ENCODE measurements at regions not wholly inside any gene's neighbourhood (a gene's known extent, or its start where the extent isn't known, plus 50 kb on each side); places are given as distances from the start of the nearest gene placed in this dataset.
"Not testable (repeated sequence)": the region's sequence is repeated elsewhere in the genome, so short reads cannot be mapped to it uniquely, and the experiment has no call there.

DNA sequence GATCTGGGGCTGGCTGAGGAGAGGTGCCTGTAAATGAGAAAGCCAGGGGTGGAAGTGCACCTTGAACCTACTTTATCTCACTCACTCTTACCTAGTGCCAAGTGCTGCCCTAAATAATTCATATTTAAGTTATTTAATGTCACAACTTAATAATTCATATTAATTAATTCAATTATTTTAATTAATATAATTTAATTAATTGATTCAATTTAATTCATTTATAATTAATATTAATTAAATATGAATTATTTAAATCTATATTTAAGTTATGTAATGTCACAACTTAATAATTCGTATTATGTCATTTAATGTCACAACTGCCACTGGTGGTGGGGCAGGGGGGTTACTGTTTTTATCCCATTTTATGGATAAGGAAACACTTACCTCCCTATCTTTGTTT, 361.6 kb upstream of the RUNX1 start:
- no peak for FAIRE-seq

DNA sequence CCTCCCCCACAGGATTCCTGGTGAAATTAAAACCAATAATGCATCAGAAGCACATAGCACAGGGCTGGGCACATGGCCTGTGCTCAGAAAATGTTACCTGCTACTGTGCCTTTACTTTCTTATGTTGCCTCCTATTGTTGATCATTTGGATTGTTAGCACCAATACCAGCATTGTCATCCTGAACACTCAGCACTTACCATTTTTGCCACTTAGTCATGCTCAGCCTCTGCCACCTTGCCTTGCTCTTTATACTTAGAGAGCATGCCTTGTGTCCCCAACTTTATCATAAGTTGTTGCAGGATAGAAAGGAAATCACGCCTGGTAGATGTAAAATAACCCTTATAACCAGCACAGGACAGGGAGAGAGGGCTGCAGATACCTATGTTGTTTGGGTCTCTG, 361.0 kb upstream of the RUNX1 start:
- no peak for FAIRE-seq

DNA sequence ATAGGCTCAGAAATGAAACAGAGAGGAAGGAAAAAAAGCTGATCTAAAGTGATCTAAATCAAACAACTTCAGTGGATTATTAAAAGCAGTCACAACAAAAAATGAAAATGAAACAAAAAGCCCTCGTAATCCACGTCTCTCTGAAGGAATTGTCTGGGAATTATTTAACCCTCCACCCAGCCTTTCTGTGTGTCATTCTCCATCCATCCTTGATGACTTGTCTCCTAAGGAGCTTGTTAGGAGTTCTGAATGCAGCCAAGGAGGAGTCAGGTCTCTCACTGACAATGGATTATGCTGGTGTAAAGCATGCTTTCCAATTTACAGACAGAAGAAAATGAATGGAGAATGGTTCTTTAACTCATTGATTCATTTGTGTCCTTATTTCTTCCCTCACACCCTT, 359.3 kb upstream of the RUNX1 start:
- FAIRE-seq: no peak

DNA sequence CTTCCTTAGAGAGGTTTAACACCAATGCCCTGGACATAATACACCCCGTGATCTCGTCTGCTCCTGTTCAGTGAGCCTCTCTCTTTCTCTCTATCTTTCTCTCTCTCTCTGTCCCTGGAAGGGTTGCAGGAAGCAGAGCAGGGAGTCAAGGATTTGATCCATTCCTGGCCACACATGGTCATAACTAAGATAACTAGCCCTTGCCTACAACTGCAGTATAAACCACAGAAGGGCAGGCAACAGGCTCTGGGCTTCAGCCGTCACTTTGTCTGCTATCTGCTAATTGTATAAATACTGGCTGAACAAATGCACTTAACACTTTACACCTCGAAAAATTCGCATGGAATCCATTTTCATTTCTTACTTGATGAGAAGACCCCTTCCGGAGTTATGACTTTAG, 357.5 kb upstream of the RUNX1 start:
- no peak for FAIRE-seq

DNA sequence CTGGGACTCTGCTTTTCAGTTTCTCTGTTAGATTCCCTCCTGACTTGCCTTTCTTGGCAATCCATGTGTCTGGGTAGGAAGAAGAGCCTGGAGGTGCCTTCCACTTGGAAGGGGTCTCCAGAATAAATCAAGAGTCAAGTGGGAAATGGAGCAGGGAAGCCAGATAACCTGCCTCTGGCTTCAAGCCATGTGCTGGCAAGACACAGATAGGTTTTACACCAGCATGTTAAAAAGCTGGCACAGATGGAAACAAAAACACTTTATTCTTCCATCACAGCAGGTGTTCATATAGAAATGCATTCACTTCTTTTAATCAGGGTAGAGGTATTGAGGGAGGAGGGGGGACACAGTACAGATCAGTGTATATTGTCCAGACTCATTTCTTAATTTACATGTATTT, 356.9 kb upstream of the RUNX1 start:
- no peak for FAIRE-seq

DNA sequence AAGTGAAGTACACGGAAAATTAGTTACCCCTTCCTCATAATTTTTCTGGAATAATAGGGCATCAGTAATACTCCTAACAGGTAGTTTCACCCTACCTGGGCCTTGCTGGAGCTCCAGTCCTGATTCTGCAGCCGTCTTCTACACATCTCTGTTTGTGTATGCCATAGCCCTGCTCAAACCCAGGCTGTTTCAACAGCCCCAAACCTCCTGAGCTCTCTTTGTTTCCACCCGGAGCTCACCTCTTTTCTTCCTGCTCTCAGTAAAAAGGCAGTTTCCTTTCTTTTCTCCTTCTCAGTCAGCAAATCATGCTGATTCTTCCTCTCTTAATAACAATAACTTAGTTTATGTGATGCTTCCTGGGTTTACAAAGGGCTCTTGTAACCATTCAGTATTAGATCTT, 355.1 kb upstream of the RUNX1 start:
- FAIRE-seq: no peak

DNA sequence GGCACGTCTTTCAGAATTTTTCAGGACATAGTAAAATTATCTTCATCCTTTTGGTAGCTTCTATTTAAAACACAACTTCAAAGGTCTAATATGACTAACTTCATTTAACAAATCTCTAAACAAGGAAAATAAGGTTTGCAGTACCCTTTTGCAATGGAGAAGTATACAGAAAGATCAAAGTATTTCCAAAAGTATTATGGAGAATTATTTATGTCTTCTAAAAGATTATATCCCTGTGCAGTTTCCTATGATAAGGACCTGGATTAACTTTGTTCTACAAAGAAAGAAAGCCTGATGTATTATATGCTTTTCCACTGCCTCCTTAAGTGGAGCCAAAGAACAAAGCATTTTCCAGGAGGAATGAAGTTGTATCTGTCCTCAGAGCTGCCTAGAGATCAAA, 353.0 kb upstream of the RUNX1 start:
- no peak for FAIRE-seq

DNA sequence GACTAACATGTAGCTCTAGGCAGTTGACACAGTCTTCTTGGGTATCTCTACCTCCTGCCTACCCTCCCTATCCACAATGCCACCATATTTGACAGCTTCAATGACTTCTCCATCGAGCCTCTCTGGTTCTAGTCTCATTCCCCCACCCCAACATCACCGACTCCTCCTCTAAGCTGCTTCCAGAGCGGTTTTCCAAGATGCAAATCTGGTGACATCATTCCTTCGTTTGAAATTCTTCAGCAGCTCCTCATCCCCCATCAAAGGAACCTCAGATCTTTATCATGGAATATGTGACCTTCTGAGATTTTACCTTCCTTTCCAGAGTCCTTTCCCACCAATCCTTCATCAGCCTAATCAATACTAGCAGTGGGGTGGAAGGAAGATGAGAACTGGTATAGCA, 352.4 kb upstream of the RUNX1 start:
- FAIRE-seq: no peak

DNA sequence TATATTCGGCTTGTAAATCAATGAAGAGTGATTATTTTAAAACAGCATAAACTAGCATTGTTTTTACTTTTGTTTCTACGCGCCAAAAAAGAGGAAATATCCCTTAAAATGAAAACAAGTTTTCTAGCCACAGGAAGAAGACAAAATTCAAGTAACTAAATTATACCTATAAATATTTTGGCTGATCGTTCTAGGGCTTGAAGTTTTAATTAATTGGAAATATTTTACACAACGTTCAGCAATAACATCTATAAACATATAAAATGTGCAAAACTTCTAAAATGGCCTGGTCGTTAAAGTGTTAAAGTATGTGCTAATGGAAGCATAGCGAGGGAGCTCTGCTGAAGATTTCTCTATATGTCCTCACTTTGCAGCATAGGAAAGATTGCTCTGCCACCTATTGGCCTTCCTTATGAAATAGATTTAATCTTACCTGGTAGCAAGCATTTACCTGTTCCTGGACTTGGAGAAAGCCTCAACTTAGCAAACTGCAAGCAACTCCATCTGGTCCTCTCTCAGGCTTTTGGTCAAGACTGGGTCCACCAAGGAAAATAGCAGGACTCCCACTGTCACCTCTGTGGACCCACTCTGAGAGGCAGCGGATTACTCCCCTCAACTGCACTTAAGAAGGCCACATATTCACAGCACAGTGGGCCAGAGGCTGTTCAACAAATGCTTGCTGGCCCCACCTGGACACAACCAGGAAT, 351.3 kb upstream of the RUNX1 start:
- FAIRE-seq: no peak

DNA sequence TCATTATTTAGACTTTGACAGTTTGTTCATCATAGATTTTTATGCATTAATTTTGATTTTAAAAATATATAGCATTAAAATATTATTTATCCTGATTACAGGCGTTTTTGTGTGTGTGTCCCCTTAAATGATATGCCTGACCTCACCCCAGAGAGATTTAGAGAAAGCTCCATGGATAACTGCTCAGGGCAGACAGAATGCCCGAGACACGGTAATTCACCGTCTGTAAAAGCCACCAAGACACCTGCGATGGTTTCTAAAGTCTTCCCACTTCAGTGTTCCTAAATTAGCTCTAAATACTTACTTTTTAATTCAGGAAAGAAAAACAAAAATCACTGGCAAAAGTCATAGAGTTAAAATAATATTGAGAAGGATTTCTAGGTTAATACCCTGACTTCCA, 350.6 kb upstream of the RUNX1 start:
- no peak for FAIRE-seq

DNA sequence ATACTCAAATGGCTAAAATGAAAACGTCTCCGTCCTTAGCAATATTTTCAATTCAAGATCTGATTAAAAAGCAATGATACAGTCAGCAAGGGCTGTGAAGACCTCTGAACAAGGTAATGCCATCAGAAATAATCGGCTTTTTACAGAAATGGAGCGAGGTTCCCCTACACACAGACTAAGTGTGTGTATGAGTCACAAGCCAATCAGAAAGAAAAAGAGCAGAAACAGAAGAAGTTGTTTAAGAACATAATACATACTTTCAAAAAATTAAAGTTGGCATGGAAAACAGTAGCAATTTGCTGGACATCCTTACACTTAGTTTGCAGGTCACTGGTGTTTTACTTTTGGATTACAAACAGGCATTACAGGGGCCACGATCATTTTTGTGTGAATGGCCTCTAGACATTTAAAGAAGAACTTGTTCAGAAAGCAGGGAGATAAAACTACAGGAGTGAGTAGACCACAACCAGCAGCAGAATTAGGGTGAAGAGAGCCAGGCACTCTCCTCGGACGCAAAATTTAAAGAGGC, 350.0 kb upstream of the RUNX1 start:
- FAIRE-seq: no peak

DNA sequence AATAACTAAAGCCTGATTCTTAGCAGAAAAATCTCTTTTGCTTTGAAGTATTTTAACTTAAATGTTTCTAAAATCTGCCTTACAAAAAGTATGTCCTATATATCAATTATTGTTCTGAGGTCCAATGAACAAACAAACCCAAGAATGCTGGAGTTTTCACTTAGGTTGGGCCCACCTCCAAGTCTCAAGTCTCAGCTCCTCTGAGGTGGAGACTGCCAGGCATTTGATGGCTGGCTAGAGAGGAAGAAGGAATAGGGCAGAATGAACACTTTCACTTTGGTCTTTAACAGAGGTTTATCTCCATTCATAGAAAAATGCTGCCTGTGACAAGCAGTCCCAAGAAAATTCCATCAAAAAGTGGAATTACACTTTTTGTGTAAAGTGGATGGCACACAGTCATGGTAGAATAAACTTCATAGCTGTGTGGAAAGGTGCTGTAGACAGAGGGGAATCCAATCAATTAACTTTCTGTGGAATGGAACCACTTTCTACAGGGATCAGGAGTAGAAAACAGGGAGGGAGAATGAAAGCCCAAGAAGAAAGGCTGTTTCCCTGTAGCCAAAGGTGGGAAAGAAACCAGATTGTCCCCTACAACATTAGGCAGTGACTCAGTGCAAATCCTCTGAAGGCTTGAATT, 349.4 kb upstream of the RUNX1 start:
- no peak for FAIRE-seq

DNA sequence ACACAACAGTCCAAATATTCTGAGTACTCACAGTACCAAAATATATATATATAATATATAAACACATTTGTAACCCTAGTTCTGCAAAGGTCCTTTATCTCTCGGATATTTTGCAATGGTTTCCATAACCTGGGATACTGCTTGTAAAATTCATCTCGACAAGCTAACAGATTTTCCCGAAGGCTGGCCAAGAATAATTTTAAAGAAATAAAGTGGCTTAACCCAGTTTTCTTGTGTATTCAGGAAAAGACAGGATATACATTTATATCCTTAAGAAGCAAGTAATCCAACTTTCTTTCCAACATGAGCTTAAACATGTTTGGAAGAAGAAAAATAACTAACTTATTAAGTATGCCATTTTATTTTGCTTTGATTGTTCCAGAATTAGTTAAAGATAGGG, 348.7 kb upstream of the RUNX1 start:
- FAIRE-seq: no peak

DNA sequence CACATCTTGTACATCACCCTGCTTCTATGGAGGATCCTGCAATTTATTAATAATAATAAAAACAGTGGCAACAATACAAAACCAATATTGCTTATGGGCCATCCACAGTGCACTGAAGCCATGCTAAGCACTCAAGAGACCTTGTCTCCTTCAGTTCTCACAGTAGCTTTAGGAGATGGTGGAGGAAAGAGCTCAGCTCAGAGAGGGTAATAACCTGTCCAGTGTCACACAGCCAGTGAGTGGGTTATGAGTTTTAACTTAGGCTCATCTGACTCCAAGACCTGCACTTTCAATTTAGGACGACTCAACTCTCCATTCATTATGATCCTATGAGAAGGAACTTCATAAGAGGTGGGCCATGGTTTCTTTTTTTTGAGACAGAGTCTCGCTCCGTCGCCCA, 347.6 kb upstream of the RUNX1 start:
- no peak for FAIRE-seq

DNA sequence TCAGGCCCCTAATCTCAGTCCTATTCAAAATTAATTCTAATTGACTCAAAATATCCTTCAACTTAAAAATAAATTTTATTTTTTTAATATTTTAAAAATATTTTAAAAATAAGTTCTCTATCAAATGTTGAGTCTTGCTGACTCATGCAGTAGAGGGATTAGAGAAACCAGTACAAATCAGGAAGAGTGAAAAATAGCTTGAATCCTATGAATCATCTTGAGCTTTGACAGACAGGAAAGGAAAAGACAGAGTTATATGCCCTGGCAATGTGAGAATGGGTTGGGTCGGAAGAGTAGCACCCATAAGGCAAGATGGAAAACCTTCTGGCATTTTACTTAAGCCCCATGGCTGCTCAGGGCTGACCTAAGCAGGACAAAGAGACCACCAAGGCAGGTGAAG, 346.6 kb upstream of the RUNX1 start:
- no peak for FAIRE-seq

DNA sequence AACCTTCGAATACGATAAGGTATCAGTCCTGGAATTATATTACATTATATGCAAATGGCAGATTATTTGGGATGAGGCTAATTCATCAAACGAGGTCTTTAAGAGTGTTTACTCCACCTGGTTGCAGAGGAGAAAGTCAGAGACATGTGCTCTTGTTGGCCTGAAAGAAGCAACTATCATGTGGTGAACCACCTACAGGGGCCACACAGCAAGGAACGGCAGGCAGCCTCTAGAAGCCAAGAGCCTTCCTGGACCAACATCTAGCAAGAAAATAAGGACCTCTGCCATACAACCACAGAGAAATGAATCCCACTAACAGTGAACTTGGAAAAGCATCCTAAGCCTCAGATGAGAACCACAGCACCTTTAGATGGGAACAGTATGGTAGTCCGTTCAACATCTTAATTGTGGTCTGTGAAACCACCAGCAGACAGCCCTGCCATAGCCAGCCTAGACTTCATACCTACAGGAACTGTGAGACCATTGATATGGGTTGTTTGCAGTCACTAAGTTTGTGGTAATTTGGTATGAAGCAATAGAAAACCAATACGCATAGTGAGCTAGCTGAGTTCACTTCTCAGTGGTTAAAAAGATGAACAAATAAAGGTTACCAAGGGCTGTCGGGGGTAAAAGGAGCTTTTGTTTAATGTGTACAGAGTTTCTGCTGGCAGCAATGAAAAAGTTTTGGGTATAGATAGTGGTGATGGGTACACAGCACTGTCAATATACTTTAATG, 345.7 kb upstream of the RUNX1 start:
- no peak for FAIRE-seq

DNA sequence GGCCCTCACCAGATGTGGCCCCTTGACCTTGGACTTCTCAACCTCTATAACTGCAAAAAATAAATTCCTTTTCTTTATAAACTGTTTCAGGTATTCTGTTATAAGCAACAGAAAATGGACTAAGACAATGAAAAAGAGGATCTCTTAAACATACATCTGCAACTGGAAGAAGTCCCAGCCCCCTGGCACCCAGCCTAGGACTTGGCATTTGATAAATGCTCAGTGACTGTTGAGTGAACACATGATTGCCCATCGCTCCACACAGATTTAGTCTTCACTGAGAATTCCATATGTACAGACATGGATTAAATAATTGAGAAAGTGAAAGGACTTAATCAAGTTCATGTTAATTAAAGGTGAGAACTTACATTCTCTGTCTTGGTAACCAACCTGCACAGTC, 344.9 kb upstream of the RUNX1 start:
- no peak for FAIRE-seq

DNA sequence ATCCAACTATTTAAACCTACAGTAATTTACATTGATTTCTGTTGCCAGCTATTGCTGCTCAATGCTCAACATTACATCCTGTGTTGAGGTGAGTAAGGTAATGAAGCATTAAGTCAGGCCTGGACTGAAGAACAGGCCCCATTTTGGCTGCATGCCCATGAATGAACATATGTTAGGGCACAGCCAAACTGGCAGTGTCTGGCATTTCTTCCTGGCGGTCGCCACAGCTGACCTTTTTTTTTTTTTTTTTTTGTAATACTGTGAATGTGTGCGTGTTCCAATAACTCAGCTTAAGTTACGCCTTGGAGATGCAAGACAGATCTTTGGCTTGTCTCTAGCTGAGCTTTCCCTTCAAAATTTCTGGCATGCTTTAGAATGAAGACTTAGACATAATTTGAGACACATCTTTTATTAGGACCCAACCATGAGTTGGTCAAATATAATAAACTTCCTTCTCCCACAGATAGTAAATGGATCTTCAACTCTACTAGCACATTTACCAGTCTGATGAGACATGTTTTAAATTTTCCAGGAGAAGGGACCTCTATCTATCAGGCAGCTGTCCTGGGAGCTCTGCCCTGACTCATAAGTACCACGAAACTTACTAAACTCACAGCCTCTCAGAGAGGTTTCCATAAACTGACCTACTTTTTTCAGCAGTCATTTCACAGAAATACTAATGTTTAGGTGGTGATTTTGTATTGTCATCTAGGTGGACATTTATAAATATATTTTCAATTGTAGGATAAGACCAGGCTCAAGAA, 341.1 kb upstream of the RUNX1 start:
- no peak for FAIRE-seq

DNA sequence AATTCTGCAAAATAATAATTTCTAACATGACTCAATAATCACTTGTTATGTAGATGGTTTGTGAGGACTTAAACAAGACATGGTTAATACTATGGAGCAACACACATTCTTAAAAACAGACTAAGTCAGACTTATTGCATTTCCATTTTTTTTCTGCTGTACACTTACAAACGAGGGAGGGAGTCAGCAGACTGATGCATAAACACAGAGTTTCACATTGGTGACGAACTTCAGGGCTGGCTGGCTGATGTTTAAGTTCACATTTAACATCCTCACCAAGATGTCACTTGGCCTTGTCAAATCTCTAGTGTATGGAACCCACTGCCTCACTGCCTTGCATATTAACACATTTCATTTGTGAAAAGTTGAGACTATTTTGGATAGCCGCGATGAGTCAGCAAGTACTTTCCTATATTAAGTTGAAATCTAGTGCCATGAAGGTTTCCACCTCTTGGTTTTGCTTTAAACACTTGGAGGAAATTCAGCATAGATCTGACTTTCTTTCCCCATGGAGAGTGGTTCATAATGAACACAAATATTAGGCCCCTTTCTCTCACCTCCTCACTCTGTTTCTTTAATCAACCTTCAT, 337.5 kb upstream of the RUNX1 start:
- FAIRE-seq: no peak

DNA sequence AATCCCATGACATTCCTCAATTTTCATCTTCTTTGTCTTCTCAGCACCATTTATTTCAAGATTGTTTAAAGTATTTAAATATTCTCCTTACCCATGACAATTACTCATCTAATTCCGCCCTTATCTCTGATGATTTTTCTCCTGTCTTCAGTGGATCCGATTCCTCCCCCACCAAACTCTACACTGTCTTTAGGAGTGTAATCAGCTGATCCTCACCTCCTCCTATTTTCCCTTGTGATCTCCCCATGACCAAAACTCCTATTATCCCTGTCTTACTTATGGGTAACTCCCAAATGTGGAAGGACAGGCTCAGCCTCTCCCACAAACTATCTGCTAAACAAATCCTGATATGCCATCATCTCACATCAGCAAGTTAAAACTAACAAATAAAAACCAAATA, 335.3 kb upstream of the RUNX1 start:
- no peak for FAIRE-seq

DNA sequence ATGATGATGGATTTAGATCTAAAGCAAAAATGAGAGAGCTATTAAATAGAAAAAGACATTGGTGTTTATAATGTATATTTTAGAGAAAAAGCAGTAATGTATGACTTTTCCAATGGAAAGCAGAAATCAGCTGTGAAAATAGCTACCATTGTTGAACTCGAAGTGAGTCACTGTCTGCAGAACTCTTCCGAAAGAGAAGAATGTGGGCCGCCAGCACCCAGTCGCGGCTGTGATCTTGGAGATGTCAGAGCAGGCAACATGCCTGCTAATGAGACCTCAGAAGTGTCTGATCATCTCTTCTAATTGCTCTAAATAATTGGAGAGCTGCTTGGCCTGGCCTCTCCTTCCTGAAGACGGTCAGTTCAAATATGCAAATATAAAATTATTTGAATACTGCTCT, 333.6 kb upstream of the RUNX1 start:
- FAIRE-seq: no peak

DNA sequence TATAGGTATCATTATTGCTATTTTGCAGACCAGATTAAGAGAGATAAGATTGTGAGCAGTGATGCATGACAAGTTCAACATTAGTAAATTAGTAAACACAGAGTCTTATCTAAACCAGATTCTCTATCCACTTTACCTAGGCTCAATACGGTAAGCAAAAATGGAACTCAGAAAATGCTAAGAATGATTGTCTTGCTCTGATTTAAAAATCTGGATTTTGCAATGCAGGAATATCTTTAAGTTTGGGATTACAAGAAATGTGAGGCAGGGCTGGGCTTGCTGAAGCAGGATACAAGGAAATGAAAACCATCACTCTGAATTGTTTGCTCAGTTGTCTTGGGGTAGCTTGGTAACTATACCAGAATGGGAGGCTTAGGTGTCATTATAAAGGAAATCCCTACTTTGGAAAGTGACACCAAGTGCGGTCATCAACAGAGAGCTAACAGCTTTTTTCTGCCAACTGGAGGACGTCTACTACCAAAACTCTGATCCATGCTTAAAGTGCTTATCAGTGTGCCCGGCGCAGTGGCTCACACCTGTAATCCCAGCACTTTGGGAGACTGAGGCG, 332.7 kb upstream of the RUNX1 start:
- FAIRE-seq: no peak

DNA sequence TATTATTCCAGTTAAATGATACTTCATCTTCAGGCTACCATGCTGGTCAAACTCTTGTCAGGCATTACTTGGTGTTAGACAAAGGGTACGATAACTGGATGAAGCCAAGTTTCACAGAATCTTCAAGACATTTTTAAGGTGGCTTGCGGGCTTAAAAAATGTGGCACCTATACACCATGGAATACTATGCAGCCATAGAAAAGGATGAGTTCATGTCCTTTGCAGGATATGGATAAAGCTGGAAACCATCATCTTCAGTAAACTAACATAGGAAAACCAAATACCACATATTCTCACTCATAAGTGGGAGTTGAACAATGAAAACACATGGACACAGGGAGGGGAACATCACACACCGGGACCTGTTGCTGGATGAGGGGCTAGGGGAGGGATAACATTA, 331.2 kb upstream of the RUNX1 start:
- not testable (repeated sequence) for FAIRE-seq

Measured in TTC549 (cell line).